ENCODE measurements at regions not wholly inside any gene's neighbourhood (a gene's known extent, or its start where the extent isn't known, plus 50 kb on each side); places are given as distances from the start of the nearest gene placed in this dataset.

DNA sequence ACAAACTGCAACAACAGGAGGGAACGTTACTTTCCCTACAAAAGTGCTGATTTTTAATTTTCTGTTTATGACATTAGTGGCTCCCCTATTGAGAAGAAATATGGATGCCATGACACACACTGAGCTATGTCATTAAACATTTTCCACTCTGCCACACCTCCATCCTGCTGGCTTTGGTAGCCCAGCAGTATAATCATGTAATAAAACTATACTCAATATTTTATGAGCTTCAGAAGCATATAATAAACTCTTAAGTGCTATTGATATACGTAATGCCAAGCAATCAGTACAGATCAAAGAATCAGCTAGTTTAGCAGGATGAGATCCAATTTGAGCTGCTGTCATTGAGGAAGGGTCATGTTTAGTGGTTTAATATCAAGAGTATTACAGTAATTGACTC lies 141.3 kb upstream of the LRRC7 start:
- DNase-seq (ENCODE audit: low spot score) = no peak

- DNase-seq (ENCODE audit: low spot score) = no peak
These were observed 134.6 kb upstream of the LRRC7 start for GRCh38 chr1:69433073-69433472.

DNA sequence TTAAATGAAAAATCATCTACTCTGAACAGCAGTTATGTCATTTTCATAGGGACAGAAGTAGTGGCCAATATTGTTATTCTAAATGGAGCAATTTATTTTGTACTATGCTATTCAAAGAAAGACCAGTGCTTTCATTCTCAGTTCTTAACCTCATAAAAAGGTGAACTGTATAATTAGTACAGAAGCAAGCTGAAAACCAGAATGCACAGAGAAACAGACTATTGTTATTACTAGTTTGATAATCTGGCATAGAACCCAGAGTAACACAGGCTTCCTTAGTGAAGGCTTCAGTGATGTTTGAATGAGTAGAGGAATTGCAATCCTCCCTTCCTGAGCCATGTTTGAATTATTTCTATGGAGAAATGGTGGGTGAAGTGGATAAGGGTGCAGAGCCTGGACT lies 131.6 kb upstream of the LRRC7 start:
- DNase-seq (ENCODE audit: low spot score) = no peak

- no peak for DNase-seq (ENCODE audit: low spot score)
These were observed 129.5 kb upstream of the LRRC7 start for GRCh38 chr1:69438056-69438795.

DNA sequence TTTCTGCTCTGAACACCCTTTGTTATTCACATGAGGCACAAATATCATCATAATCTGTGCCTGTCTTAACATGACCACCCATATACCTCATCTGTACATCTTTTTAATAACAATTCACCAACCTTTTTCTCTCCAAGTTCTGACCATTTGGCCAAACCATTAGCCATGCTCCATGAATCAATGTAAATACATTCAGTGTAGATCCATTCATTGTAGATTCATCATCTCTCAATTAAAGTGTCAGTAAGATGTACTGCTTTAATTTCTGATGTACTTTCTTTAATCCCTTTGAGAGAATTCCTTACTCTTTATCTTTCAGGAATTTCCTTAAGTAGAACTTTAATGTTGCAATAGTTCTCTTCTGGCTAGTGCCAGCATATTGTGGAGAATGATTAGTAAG lies 126.2 kb upstream of the LRRC7 start:
- no peak for DNase-seq (ENCODE audit: low spot score)

DNA sequence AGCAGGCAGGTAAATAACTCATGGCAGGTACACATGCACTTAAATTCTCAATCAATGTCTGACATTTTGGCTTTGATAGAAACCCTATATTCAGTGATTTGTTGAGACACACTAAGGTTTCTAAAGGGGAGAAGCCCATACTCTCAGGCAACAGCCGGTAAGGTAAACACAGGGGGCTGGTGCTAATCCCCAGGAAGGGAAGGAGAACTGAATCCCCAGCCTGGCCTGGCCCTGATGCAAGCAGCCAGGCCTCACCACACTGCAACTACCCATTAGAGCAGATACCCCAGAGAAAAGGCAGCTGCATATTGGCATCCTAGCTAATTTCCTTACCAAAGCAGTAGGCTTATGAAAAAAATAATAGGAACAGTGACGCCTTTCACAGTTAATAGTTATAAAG lies 116.5 kb upstream of the LRRC7 start:
- DNase-seq (ENCODE audit: low spot score) = no peak

DNA sequence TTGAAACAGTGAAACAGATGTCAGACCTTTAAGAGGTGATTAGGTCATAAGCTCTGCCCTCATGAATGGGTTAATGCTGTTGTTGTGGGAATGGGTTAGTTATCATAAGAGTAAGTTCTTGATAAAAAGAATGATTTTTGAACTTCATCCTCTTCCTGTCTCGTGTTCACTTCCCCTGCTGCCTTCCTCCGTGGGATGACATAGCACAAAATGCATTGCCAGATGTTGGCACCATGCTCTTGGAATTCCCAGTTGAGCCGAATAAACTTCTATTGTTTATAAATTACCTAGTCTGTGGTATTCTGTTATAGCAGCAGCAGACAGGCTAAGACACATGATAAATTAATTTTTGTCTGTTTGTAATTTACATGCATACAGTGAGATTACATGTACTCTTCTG lies 112.0 kb upstream of the LRRC7 start:
- no peak for DNase-seq (ENCODE audit: low spot score)

DNA sequence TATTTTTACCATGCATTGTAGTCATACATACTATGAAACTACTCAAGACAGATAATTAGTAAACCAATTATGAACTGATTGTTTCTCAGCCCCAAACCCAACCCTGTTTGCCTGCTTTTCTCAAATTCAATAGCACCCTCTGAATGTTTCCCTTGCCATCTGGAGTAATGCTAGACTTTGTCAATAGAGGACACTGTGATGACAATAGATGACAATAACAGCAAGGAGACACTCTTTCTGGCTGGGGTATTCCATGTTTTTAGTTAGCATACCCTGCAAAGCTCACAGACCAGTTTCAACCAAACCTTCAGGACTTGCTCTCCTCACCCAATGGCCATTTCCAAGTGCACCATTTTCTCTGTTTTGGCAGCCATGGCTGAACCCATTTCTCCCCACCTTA lies 108.5 kb upstream of the LRRC7 start:
- no peak for DNase-seq (ENCODE audit: low spot score)

GRCh38 chr1:69475021-69475420 lies 92.7 kb upstream of the LRRC7 start:
- DNase-seq (ENCODE audit: low spot score) = no peak

GRCh38 chr1:69479734-69480133 lies 88.0 kb upstream of the LRRC7 start:
- DNase-seq (ENCODE audit: low spot score) = no peak

DNA sequence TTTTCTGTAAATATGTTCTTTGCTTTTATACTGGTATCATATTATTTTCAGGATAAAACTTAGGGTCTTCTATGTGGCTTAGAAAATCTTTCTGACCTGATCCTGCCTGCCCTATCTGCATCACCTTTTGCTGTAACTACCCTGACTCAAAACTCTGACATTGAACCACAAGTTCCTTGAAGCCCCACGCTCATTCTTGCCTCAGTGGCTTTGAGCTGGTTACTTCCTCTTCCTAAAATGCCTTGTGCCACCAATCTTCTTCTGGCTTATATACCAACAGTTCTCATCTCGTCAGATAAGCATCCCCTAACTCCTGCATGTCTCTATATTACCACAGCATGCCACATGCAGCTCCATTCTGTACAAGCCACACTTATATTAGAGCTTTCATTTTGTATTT lies 84.5 kb upstream of the LRRC7 start:
- no peak for DNase-seq (ENCODE audit: low spot score)

DNA sequence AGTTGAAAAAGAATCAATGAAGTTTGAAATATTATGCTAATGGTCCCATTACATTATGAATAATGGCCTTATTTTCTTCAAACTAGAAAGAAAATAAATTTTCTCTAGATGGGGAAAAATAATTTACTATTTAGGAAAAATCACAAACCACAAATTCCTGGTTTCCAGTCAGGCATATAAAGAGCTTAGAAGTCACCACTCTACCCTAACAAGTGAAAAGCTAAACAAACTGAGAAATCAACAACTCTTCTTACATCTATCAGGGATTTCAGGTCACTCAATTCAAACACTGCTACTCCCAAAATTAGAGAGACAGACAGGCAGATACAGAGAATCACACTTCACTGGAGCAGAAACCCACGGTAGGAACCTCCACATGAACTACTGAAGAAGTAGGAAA lies 82.1 kb upstream of the LRRC7 start:
- no peak for DNase-seq (ENCODE audit: low spot score)

- no peak for DNase-seq (ENCODE audit: low spot score)
These were observed 76.3 kb upstream of the LRRC7 start for GRCh38 chr1:69491416-69491815.

DNA sequence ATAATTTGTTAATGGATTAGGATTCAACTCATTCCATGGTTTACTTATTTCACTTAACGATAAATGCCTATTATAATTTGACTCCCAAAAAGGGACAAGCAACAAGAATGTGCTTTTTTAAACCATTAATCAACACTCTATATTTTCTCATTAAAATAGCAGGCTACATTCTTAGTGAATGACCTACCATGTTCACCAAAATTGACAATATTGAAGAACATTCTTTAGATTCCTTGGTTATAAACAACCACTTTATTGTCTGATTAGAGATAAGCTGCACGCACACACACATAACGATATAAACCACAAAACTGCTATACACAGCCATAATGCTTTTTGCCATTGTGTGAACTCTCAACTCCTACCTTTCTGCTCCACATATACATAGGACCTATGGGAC lies 75.4 kb upstream of the LRRC7 start:
- no peak for DNase-seq (ENCODE audit: low spot score)

DNA sequence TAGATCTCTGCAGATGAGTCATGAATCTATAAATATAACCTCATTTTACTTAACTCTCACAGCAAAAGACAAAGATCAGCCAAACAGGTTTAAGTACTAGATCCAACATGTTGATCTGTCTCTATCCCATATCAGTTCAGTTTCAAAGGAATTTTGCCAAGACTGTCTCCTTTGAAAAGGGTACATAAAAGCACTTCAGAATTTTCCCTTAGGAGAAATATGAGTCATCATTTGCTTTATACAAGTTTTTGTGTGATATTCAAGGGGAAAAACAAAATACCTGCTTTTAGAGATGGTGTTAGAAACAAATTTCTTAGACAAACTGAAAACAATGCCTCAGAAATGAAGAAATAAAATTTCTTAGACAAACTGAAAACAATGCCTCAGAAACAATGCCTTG lies 73.5 kb upstream of the LRRC7 start:
- peak; percentile 77 for DNase-seq (ENCODE audit: low spot score)

DNA sequence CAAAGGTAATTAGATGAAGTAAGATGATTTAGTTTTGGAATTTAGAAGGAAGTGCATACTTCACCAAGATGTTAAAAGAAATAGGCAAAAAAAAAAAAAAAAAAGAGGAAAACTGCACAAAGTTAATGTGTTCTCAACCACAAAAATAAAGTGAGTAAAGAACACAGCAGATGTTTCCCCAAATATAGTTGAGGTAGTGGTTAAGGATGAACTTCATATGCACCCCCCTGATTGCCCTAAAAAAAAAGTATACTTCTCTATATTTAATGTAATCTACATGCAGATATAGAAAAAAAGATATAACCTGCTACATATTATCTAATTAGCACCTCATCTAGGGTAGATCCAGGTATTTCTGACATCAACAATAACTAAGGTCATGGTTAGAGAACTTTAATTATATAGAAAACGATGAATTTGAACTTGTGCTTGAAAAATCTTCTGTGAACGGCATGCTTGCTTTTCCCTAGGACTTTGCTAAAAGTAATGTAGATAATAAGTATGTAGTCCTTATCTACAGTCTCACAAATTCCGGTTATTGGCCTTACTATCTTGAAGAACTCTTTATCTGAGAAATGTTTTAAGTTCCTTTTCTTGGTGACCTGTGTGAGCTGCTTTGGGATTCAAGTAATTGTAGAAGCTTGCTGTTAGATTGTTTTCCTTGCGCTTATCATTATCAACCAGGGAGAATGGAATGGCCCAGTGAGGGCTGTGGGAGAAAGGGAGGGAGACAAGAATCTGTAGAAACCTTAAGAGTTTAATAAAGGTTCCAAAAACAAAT lies 70.1 kb upstream of the LRRC7 start:
- DNase-seq (ENCODE audit: low spot score) = no peak

DNA sequence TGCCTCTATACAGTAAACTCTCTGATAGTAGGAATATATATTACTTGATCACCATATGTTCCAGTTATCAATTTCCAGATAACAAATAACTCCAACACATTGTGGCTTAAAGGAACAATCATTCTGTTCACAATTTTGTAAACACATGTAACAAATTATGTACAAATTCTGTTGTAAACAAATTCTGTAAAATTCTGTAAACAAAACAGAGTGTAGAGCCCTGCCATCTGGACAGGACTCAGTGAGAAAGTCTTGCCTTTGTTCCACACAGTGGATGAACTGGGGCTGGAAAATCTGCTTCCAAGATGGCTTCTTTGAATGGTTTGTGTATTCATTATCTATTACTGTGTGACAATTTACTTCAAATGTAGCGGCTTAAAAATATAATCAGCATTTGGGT lies 69.0 kb upstream of the LRRC7 start:
- no peak for DNase-seq (ENCODE audit: low spot score)

DNA sequence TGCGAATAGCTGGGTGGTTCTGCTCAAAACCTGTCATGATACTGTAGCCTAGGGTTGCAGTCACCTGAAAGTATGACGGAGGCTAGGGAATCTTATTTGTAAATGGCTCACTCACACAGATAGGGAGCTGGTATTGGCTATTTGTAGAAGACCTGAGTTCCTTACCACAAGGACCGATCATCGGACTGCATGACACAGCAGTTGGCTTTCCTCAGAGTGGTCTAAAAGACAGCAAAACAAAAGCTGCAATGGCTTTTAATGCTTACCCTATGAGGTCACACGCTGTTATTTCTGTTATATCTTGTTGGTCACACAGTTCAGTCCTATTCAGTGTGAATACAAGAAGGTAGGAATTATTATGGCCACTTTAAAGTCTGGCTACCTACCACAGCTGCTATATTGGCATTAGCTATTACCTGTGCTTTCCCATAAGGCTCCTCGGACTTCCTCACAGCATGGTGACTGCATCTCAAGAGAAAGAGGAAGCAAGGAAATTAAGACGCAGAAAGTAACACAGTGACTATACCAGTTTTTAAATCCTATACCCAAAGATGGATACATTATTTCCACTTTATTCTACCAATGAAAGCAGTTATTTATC lies 68.4 kb upstream of the LRRC7 start:
- no peak for DNase-seq (ENCODE audit: low spot score)

DNA sequence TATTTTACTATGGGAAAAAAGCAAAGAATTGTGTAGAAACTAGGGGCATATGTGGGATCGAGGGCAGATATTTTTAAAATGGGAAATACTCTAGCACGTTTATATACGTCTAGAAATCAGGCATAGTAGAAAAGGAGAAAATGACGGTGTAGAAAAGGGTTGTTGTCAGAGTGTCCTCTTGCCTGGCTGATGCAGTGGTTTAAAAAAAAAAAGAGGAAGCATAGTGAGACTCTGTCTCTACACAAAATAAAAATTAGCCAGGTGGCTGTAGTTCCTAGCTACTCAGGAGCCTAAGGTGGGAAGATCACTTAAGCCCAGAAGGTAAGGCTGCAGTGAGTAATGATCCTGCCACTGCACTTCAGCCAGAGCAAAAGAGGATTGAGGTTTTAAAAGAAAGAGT lies 64.7 kb upstream of the LRRC7 start:
- no peak for DNase-seq (ENCODE audit: low spot score)

- DNase-seq (ENCODE audit: low spot score) = no peak
These were observed 62.9 kb upstream of the LRRC7 start for GRCh38 chr1:69504730-69505252.

DNA sequence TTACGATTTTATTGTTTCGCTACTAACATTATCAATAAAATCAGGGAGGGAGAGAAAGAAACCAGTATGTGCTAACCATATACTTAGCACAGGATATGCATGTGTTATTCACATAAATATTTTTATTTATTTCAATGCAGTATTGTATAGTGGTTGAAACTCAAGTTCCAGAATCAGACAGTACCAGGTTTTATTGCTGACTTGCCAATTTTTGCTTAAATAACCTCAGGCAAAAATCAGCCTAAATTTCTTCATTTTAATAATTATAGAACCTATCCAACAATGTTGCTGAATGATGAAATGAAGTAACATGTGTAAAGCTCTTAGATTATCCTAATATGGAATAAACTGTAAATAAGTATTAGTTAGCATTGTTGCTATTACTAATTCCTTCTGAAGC lies 61.4 kb upstream of the LRRC7 start:
- DNase-seq (ENCODE audit: low spot score) = no peak

DNA sequence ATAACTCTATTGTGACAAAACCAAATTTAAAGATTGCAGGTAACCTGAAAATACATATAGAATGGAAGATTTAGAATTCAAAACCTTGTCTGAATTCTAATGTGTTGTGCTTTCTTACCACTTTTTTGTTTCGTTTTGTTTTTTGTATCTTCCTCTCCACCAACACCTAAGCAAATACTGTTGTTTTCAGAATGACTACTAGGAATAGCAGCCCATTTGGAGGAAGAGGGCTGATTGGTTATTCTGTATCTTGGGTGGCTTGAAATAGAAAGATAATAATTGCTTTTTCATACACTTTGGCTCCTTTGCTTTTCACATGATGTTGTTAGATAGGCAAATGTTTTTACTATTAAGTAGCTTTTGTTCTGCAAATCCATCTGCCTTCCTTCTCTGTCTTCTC lies 61.0 kb upstream of the LRRC7 start:
- DNase-seq (ENCODE audit: low spot score) = no peak

GRCh38 chr1:69510026-69510425 lies 57.7 kb upstream of the LRRC7 start:
- DNase-seq (ENCODE audit: low spot score) = no peak

Measured in umbilical cord (tissue), 1 donor.